ENCODE measurements at regions not wholly inside any gene's neighbourhood (a gene's known extent, or its start where the extent isn't known, plus 50 kb on each side); places are given as distances from the start of the nearest gene placed in this dataset.

DNA sequence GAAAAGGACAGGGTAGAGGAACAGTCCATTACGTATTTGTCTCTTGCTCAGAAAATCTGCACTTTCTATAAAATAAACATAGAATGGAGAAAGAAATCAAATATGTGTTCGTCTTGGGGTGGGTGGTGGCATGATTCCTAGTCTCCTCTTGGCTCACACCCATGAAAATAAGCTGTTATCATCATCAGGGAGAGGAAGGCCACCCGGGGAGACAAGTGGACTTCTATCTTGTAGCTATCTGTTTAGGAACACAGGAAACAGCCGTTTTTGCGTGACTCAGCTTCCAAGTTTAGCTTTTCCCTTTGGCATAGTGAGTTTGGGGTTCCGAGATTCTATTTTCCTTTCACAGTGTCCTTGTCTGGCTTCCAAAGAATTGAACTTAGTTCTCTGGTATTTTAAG is 622.3 kb downstream of the PTPRU start:
- no peak for DNase-seq (ENCODE audit: insufficient read length, low spot score)
- TF ChIP-seq PAX5 (IDR thresholded peaks at IDR 0.05; ENCODE audit: insufficient read depth, low read length, severe bottlenecking) = no peak
- no peak for TF ChIP-seq POLR2AphosphoS5 (IDR thresholded peaks at IDR 0.05; ENCODE audit: low read depth, low read length)
- no peak for TF ChIP-seq POU2F2 (IDR thresholded peaks at IDR 0.05; ENCODE audit: low read depth, low read length)
- TF ChIP-seq TAF1 (IDR thresholded peaks at IDR 0.05; ENCODE audit: low read depth, low read length) = no peak
- no peak for TF ChIP-seq POLR2A (IDR thresholded peaks at IDR 0.05; ENCODE audit: low read depth, low read length)
- TF ChIP-seq SPI1 (IDR thresholded peaks at IDR 0.05; ENCODE audit: low read depth, low read length) = no peak
- FAIRE-seq = no peak

DNA sequence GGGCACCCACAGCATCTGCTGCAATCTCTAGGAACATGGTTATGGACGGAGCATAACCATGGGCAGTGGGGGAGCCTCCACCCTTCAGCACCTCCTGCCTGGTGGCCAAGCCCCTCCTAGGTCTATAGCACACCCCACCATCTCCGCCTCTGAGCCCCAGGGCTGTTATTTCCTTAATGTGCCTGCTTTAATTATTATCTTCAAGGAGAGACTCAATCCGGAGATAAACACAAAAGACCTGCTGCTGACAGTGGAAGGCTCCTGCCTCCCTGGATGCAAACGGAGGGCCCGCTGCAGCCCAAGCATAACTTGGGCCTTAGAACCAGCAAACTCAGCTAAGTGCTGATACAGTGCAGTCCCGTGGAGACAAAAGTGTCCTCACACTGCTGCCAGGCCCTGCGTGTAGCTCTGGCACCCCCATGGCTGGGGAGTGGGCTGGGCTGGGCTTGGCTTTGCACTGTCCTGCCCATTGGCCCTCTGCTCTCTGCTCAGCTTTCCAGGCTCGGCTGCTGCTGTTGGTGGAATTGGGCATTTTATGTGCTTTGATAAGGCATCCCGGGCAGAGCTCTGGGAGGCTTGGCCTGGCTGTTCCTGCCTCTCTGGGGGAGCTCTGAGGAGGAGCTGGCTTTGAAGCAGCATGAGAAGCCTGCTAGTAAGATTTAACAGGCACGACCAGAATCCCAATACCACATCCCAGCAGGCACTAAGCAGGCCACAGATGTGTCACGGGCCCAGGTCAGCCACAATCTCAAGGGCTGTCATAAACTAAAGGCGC is 620.2 kb downstream of the PTPRU start:
- FAIRE-seq = no peak

DNA sequence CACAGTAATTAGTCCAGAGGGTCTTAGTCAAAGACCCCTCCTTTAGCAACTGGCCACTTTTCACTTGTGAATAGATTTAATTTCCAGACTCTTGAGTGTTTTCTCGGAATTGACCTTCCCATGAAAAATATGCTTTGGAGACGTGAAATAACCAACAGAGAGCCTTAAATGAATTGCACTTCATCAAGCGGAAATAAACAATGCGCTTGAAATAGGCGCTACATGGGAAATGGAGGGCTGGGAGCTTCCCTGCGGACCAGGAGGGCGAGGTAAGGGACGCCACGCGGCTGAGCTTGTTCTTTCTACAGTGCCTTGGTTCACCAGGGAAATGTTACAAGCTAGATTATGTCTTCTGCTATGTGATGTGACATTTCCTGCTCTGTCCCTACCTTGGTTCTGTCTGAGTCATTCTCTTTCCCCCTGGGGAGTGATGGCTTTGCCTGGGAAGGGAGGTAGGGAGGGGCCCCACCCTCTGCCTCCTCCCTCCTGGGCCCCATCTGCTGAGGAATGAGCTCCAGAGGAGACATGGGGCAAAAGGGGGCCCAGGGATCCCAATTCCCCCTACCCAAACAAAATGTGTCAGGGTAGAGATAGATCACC is 619.3 kb downstream of the PTPRU start:
- FAIRE-seq (no peak), DNase-seq (ENCODE audit: insufficient read length, low spot score) (no peak)
- TF ChIP-seq POU2F2 (IDR thresholded peaks at IDR 0.05; ENCODE audit: low read depth, low read length) (no peak), POLR2A (IDR thresholded peaks at IDR 0.05; ENCODE audit: low read depth, low read length) (no peak), TAF1 (IDR thresholded peaks at IDR 0.05; ENCODE audit: low read depth, low read length) (no peak), PAX5 (IDR thresholded peaks at IDR 0.05; ENCODE audit: insufficient read depth, low read length, severe bottlenecking) (no peak), POLR2AphosphoS5 (IDR thresholded peaks at IDR 0.05; ENCODE audit: low read depth, low read length) (no peak), SPI1 (IDR thresholded peaks at IDR 0.05; ENCODE audit: low read depth, low read length) (no peak)

More for the DNA sequence above, 620.2 kb downstream of the PTPRU start:
- TF ChIP-seq POLR2AphosphoS5 (IDR thresholded peaks at IDR 0.05; ENCODE audit: low read depth, low read length) (no peak), POU2F2 (IDR thresholded peaks at IDR 0.05; ENCODE audit: low read depth, low read length) (no peak), POLR2A (IDR thresholded peaks at IDR 0.05; ENCODE audit: low read depth, low read length) (no peak), PAX5 (IDR thresholded peaks at IDR 0.05; ENCODE audit: insufficient read depth, low read length, severe bottlenecking) (no peak), TAF1 (IDR thresholded peaks at IDR 0.05; ENCODE audit: low read depth, low read length) (no peak), SPI1 (IDR thresholded peaks at IDR 0.05; ENCODE audit: low read depth, low read length) (no peak)
- DNase-seq (ENCODE audit: insufficient read length, low spot score) = no peak

DNA sequence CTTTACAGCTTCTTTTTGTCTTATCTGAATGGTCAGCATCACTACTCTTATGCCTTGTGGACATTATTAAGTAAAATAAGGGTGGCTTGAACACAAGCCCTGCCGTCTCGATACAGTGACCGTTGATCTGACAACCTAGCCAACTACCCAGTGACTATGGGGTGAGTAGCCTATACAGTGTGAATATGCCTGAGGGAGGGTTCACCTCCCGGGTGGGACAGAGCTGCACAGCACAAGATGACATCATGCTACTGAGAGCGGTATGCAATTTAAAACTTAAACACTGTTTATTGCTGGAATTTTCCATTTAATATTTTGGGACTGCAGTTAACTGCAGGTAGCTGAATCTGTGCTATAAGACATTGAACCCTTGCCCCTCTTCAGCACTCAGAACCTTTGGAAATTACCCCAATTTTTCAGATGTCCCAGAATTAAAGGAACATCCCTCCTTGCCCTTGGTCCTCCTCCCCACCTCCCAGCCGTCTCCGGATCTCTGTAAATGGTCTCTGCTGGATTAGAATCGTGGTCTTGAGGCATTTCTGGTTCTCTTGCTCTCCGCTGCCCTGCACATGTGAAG is 618.5 kb downstream of the PTPRU start:
- DNase-seq (ENCODE audit: insufficient read length, low spot score) (no peak), FAIRE-seq (no peak)
- TF ChIP-seq SPI1 (IDR thresholded peaks at IDR 0.05; ENCODE audit: low read depth, low read length) (no peak), TAF1 (IDR thresholded peaks at IDR 0.05; ENCODE audit: low read depth, low read length) (no peak), POLR2AphosphoS5 (IDR thresholded peaks at IDR 0.05; ENCODE audit: low read depth, low read length) (no peak), PAX5 (IDR thresholded peaks at IDR 0.05; ENCODE audit: insufficient read depth, low read length, severe bottlenecking) (no peak), POU2F2 (IDR thresholded peaks at IDR 0.05; ENCODE audit: low read depth, low read length) (no peak), POLR2A (IDR thresholded peaks at IDR 0.05; ENCODE audit: low read depth, low read length) (no peak)

DNA sequence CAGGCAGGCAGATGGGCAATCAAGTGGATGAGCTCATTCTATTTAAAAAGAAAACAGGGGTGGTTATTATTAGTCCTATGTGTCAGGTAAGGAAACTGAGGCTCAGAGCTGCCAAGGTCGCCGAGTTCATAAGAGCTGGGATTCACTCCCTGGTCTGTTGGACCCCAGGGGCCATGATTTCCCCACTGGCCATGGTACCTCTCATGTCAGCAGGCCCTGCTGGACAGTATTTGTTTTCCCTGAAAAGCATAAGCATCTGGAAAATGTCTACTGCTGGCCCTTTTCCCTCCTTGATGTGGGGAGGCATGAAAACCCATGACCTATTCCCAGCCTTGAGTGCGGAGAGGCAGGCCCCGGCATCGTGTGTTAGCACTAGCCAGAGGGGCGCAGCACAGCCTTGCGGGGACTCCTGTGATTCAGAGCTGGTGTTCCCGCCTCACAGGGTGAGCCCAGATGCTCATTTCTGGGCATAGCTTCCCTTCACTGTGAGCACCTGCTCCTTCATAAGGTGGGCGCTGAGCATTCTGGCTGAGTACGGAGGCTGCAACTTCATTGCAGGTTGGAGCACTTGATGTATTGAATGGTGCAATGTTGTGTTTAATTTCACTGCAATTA is 617.5 kb downstream of the PTPRU start:
- TF ChIP-seq POU2F2 (IDR thresholded peaks at IDR 0.05; ENCODE audit: low read depth, low read length) = no peak
- TF ChIP-seq POLR2A (IDR thresholded peaks at IDR 0.05; ENCODE audit: low read depth, low read length) = no peak
- TF ChIP-seq POLR2AphosphoS5 (IDR thresholded peaks at IDR 0.05; ENCODE audit: low read depth, low read length) = no peak
- TF ChIP-seq PAX5 (IDR thresholded peaks at IDR 0.05; ENCODE audit: insufficient read depth, low read length, severe bottlenecking) = no peak
- no peak for TF ChIP-seq SPI1 (IDR thresholded peaks at IDR 0.05; ENCODE audit: low read depth, low read length)
- no peak for TF ChIP-seq TAF1 (IDR thresholded peaks at IDR 0.05; ENCODE audit: low read depth, low read length)
- DNase-seq (ENCODE audit: insufficient read length, low spot score) (no peak), FAIRE-seq (no peak)

DNA sequence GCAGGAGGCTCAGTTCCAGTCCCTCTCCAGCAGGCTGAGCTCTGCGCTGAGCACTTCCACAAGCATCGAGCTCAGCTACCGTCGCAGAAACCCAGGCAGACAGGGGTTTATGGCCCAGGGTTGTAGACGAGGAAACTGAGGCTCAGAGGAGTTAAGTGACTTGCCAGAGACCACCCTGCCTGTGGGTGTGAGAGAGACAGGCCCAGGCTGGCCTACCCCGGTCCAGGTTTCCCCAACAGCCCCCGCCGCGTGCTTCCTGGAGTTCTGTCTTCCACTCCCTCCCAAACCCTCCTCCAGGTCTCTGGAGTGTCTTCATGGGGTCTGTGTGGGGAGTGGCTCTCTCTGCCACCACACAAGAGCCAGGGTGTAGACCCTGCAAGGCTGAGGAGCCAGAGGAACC is 615.9 kb downstream of the PTPRU start:
- FAIRE-seq (no peak), DNase-seq (ENCODE audit: insufficient read length, low spot score) (no peak)
- no peak for TF ChIP-seq POU2F2 (IDR thresholded peaks at IDR 0.05; ENCODE audit: low read depth, low read length)
- TF ChIP-seq SPI1 (IDR thresholded peaks at IDR 0.05; ENCODE audit: low read depth, low read length) = no peak
- no peak for TF ChIP-seq PAX5 (IDR thresholded peaks at IDR 0.05; ENCODE audit: insufficient read depth, low read length, severe bottlenecking)
- TF ChIP-seq TAF1 (IDR thresholded peaks at IDR 0.05; ENCODE audit: low read depth, low read length) = no peak
- no peak for TF ChIP-seq POLR2AphosphoS5 (IDR thresholded peaks at IDR 0.05; ENCODE audit: low read depth, low read length)

DNA sequence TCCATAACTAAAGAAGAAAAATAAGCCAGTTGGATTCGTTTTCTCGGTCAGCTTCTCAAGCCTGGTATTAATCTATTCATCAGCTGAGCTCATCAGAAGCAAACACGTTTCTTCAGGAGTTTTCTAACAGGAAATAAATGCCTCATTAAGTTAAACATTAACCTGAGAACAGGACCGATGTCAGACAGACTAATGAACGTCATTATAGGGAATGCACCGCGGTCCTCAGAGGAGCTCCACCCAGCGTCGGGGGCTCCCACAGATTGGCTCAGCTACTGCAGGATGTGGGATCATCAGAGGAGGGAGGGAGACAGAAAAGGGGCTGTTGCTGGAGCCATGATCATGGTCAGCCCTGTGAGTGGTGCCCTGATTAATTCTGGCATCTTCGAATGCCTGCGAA is 615.4 kb downstream of the PTPRU start:
- TF ChIP-seq POLR2A (IDR thresholded peaks at IDR 0.05; ENCODE audit: low read depth, low read length) (no peak), SPI1 (IDR thresholded peaks at IDR 0.05; ENCODE audit: low read depth, low read length) (no peak), POU2F2 (IDR thresholded peaks at IDR 0.05; ENCODE audit: low read depth, low read length) (no peak), TAF1 (IDR thresholded peaks at IDR 0.05; ENCODE audit: low read depth, low read length) (no peak), POLR2AphosphoS5 (IDR thresholded peaks at IDR 0.05; ENCODE audit: low read depth, low read length) (no peak), PAX5 (IDR thresholded peaks at IDR 0.05; ENCODE audit: insufficient read depth, low read length, severe bottlenecking) (no peak)
- DNase-seq (ENCODE audit: insufficient read length, low spot score) (no peak), FAIRE-seq (no peak)

DNA sequence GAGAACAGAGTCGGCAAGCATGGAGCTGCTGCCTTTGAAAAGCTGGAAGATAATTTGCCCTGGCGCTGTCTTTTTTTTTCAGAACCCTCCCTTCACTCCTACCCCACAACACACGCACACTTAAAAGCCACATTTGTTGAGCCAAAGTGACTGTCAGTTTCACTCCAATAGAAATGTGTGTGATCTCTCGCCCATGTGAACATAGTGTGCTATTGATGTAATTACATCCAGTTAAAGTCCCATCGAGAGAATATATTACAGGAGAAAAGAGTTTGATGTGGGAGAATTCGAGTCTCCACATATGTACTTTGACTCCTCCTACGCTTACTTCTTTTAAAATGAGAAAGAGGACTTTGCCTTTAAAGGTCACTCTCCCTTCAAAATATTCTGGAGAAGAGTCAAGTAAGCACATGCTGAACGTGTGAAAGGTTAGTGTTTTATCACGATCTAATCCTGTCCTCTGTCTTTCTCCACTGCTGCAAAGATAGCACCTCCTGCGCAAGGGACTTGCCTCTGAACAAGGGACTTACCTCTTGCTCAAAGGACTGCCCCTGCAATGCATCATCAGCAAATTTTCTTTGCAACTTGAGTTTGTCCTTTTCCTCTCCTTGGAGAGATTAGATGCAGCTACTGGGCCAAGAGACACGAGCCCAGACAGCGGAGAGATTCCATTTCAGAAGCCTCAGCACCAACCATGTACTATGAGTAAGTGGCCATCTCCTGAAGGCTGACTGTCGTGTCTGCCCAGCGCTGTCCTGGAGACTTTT is 613.9 kb downstream of the PTPRU start:
- TF ChIP-seq TAF1 (IDR thresholded peaks at IDR 0.05; ENCODE audit: low read depth, low read length) (no peak), POLR2AphosphoS5 (IDR thresholded peaks at IDR 0.05; ENCODE audit: low read depth, low read length) (no peak), POLR2A (IDR thresholded peaks at IDR 0.05; ENCODE audit: low read depth, low read length) (no peak), PAX5 (IDR thresholded peaks at IDR 0.05; ENCODE audit: insufficient read depth, low read length, severe bottlenecking) (no peak), POU2F2 (IDR thresholded peaks at IDR 0.05; ENCODE audit: low read depth, low read length) (no peak), SPI1 (IDR thresholded peaks at IDR 0.05; ENCODE audit: low read depth, low read length) (no peak)
- FAIRE-seq (no peak), DNase-seq (ENCODE audit: insufficient read length, low spot score) (no peak)
